HG02571 (cell line): ENCODE measurements at regions not wholly inside any gene's neighbourhood (a gene's known extent, or its start where the extent isn't known, plus 50 kb on each side); places are given as distances from the start of the nearest gene placed in this dataset.
"Not testable (repeated sequence)": the region's sequence is repeated elsewhere in the genome, so short reads cannot be mapped to it uniquely, and the experiment has no call there.

Source experiments
- ATAC-seq: cut with Tn5 transposase; IDR thresholded peaks from one replicate; pipeline ENCODE4 v1.9.1; 2021; ENCODE audit warnings: mild to moderate bottlenecking, moderate library complexity; ENCODE audit not compliant: unreplicated experiment

DNA sequence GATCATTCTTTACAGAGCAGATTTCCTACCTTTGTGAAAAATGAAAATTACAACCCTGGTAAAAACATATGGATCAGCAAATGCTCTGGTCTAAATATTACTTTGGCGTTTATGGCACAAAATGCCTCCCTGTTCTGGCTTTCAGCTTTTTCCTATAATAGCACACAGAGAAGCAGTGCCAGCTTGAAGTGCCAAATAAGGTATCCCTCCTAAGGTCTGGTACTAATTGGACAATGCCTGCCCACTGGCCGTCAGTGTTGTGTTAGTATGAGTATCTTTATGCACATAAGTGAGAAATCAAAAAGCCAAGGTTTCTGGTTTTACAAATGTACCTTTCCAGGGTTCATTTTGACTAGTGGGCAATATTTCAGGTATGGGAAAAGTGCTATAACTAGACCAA is 1293.7 kb upstream of the FAM98A start:
- ATAC-seq = no peak

- ATAC-seq = no peak
These were observed 1293.2 kb upstream of the FAM98A start for GRCh38 chr2:34892256-34892655.

DNA sequence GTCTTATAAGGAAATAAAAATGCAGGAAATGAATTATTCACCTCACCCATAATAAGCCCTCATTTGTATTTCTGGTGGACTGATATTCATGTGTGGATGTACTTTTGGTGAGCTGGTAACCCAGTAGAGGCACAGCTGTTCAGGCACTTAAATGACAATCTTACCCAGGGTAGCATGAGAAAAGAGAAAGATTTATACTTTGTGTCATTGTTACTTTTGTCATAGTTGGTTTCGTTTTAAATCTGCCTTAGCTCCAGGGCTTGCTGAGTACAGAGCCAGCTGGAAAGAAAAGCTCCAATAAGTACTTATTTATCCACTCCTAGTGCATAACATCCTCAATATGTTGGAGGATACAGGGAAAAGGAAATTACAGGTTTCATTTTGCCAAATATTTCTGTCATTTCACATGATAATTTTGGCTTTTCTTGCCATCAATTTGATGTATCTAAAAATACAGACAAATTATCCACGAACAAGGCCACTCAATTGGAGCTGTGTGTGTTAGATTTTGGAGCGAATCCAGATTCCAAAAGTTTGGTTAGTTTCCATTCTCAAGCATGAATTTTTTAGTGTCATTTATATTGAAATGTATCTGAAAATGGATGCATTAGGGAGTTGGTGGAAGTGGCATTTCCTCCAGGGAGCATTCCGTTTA is 1276.1 kb upstream of the FAM98A start:
- ATAC-seq = no peak

- ATAC-seq = no peak
These were observed 1254.5 kb upstream of the FAM98A start for GRCh38 chr2:34853646-34854045.

GRCh38 chr2:34851804-34852203 is 1252.7 kb upstream of the FAM98A start:
- no peak for ATAC-seq

DNA sequence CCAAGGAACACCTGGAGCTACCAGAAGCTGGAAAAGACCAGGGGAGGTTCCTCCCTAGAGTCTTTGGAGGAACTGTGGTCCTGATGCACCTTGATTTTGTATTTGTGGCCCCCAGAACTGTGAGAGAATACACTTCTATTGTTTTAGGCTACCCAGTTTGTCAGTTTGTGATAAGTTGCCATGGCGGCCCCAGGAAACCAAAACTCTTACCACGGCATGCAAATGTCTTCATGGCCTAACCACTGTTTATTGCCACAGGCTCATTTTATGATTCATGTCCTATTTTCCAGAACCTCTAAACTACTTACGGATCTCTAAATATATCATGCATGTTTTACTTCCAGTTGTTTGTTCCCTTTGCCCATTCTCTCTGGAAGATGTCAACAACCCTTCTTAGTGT is 1250.7 kb upstream of the FAM98A start:
- ATAC-seq = no peak

DNA sequence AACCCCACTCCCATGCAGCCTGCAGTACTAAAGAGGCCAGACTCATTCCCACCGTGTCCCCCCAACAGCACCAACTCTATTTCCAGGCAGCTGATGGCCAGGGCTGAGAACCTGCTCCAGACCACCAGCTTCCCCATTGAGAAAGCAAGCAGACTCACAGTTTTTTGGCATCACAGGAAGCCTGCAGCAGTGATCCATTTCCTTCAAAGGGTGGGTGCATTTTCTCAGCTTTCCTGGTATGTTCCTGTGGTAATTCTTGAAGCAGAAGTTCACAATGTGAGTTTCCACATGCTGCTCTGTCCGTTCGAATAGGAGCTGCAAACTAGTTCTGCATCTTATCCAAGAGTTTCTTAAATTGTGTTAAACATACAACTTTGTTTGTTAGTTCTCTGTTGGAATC is 1249.6 kb upstream of the FAM98A start:
- ATAC-seq = no peak

GRCh38 chr2:34848132-34848531 is 1249.0 kb upstream of the FAM98A start:
- ATAC-seq = no peak

DNA sequence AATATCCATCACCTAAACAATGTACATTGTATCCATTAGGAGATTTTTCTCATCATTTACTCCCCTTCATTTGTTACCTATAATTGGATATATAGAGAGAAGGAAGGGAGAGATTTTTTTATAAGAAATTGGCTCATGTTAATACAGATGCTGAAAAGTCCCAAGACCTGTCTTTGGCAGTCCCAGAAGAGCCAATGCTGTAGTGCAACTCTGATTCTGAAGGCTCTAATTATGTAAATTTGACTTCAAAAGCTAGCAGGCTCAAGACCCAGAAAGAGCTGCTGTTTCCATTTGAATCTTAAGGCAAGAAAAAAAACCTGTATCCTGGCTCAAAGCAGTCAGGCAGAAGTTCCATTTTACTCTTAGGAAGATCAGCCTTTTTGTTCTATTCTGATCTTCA is 1245.5 kb upstream of the FAM98A start:
- no peak for ATAC-seq

DNA sequence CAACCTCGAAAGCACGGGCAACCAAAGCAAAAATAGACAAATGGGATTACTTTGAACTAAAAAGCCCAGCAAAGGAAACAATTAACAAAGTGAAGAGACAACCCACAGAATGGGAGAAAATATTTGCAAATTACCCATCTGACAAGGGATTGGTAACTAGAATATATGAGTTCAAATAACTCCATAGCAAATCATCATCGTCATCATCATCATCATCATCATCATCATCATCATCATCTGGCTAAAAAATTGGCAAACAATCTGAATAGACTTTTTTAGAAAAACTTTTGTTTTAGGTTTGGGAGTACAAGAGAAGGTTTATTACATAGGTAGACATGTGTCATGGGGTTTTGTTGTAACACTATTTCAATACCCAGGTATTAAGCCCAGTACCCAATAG is 1239.3 kb upstream of the FAM98A start:
- no peak for ATAC-seq

DNA sequence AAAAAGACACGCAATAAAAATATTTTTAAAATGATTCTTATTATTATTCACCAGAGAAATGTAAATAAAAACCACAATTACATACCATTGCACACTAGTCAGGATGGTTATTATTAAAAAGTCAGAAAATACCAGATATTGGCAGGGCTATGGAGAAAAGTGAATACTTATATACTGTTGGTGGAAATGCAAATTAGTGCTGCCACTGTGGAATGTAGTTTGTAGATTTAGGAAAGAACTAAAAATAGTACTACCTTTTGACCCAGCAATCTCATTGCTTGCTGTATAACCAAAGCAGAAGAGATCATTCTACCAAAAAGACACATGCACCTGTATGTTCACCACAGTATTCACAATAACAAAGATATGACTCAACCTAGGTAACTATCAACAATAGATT is 1237.3 kb upstream of the FAM98A start:
- ATAC-seq = no peak

DNA sequence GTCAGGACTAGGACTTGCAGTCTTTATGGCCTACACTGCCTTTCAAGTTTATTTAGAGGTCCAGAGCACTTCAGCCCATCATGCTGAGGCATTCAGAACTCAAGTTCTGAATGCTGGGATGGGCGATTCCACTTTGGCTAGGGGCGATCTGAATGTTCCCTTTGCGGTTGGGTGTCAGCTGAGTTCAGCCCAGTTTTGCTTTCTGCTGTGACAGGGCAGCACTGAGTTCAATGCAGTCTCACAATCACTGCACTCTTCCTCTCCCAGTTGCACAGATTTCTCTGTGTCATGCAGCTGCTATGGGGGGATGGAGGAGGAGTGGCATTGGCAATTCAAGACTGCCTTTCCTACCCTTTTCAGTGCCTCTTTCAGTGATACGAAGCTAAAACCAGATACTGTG is 1232.0 kb upstream of the FAM98A start:
- no peak for ATAC-seq

DNA sequence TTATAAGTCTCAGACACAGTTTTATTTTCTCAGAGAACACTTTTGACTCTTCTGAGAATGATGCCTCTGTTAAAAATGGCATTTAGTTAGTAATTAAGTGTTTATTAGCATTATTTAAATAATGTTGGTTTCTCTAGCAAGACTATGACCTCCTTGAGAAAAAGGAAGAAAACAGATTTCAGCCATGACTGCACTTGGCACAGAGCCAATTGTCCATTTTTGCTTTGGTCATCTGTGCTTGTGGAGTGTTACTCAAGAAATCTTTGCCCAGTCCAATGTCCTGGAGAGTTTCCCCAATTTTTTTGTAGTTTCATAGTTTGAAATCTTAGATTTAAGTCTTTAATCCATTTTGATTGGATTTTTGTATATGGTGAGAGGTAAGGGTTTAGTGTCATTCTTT is 1229.4 kb upstream of the FAM98A start:
- no peak for ATAC-seq

DNA sequence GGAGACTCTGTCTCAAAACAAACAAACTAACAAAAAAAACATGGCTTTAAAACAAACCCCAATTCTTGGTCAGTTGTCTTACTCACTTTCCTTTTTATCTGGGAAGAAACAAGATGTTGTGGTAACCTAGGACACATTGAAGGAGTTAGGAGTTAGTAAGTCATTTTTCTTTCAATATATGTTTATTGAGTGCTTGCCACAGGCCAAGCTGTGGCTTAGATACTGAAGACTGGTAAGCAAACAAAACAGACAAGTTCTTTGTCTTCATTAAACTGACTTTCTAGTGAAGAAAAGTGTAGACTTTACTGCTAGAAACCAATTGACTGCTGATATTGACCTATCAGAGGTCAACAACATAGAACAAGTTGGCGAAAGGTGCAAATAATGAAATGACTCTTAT is 1228.3 kb upstream of the FAM98A start:
- no peak for ATAC-seq

GRCh38 chr2:34825686-34826085 is 1226.6 kb upstream of the FAM98A start:
- ATAC-seq = no peak

GRCh38 chr2:34822616-34823015 is 1223.5 kb upstream of the FAM98A start:
- no peak for ATAC-seq

- ATAC-seq = no peak
These were observed 1216.1 kb upstream of the FAM98A start for GRCh38 chr2:34815052-34815741.

DNA sequence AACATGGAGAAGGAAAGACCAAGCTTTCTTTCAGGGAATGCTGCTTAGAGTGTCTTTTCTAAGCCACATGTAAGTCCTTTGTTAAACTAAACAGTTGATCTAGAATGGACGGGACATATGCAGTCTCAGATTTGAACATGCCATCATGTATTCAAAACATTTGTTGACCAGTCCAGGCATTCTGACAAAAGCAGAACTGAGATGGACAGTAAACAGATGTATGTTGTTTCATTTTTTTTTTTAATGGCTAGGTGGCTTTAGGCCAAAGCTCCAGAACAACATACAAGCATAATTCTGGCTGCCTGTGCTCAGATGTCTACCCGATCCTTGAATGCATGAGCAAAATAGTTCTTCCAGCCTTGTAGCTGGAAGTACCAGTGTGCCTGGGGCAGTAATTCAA is 1211.4 kb upstream of the FAM98A start:
- no peak for ATAC-seq

DNA sequence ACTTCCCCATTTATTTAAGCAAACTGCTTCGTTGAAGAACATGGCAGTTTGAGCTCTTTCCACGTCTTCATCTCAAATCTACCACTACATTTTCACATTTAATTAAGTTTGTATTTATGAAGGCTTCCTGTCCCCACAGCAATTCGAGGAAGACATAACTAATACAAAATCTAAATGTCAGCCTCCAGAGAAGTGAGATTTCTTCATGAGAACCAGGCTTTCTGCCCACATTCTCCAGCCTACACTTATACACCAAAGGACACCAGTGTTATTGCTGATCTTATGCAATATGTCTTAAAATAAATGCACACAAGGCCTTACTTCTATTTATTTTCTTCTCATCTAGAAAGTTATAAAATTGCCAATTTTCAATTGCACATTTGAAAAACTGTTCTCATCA is 1209.3 kb upstream of the FAM98A start:
- no peak for ATAC-seq

- ATAC-seq = no peak
These were observed 1207.8 kb upstream of the FAM98A start for GRCh38 chr2:34806891-34807290.

GRCh38 chr2:34806396-34806795 is 1207.3 kb upstream of the FAM98A start:
- ATAC-seq = no peak

DNA sequence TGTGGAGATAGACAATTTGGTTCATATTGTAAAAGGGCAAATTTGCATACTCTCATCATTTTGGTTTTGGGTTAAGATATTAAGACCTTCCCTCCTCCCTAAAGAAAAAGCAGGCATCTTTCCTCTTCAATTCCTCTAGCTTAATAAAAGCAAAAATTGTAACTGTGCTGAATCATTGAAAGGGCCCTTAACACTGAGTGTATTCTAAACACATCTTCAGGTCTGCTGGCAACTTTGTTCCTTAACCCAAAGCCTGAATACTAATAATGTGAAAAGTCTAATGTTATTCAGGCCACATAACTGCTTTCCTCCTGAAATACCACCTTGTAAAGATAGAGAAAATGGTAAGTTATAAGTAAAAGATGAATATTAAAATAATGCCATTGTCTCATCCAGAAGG is 1200.5 kb upstream of the FAM98A start:
- ATAC-seq = no peak

DNA sequence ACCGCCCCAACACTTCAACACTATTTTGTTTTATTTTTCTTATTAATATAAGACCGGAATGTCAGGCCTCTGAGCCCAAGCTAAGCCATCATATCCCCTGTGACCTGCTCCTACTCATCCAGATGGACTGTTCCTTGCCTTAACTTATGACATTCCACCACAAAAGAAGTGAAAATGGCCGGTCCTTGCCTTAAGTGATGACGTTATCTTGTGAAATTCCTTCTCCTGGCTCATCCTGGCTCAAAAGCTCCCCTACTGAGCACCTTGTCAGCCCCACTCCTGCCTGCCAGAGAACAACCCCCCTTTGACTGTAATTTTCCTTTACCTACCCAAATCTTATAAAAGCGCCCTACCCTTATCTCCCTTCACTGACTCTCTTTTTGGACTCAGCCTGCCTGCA is 1196.5 kb upstream of the FAM98A start:
- not testable (repeated sequence) for ATAC-seq
